ENCODE measurements at regions not wholly inside any gene's neighbourhood (a gene's known extent, or its start where the extent isn't known, plus 50 kb on each side); places are given as distances from the start of the nearest gene placed in this dataset.

GRCh38 chr10:110402077-110402416 lies 95.7 kb upstream of the DUSP5 start:
- DNase-seq (ENCODE audit: insufficient read length, low spot score) (no peak), FAIRE-seq (no peak)
- no peak for TF ChIP-seq POU2F2 (IDR thresholded peaks at IDR 0.05; ENCODE audit: low read depth, low read length)
- TF ChIP-seq POLR2AphosphoS5 (IDR thresholded peaks at IDR 0.05; ENCODE audit: low read depth, low read length) = no peak
- no peak for TF ChIP-seq PAX5 (IDR thresholded peaks at IDR 0.05; ENCODE audit: insufficient read depth, low read length, severe bottlenecking)
- TF ChIP-seq SPI1 (IDR thresholded peaks at IDR 0.05; ENCODE audit: low read depth, low read length) = no peak
- TF ChIP-seq POLR2A (IDR thresholded peaks at IDR 0.05; ENCODE audit: low read depth, low read length) = no peak
- no peak for TF ChIP-seq TAF1 (IDR thresholded peaks at IDR 0.05; ENCODE audit: low read depth, low read length)

DNA sequence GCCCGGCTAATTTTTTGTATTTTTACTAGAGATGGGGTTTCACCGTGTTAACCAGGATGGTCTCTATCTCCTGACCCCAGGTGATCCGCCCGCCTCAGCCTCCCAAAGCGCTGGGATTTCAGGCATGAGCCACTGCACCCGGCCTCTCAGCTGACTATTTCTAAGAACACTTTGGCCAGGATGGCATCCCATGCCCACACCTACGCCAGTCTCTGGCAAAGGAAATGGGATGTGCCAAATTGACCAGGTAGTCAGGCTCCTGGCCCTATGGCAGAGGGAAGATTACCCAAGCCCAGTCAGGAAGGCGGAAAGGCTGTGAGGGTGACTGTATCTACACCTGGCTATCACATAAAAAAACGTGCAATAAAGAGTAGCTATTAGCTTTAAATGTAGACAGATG lies 94.1 kb upstream of the DUSP5 start:
- DNase-seq (ENCODE audit: insufficient read length, low spot score) (no peak), FAIRE-seq (no peak)
- TF ChIP-seq SPI1 (IDR thresholded peaks at IDR 0.05; ENCODE audit: low read depth, low read length) = no peak
- TF ChIP-seq POLR2AphosphoS5 (IDR thresholded peaks at IDR 0.05; ENCODE audit: low read depth, low read length) = no peak
- TF ChIP-seq TAF1 (IDR thresholded peaks at IDR 0.05; ENCODE audit: low read depth, low read length) = no peak
- TF ChIP-seq POU2F2 (IDR thresholded peaks at IDR 0.05; ENCODE audit: low read depth, low read length) = no peak
- TF ChIP-seq PAX5 (IDR thresholded peaks at IDR 0.05; ENCODE audit: insufficient read depth, low read length, severe bottlenecking) = no peak
- no peak for TF ChIP-seq POLR2A (IDR thresholded peaks at IDR 0.05; ENCODE audit: low read depth, low read length)

- DNase-seq (ENCODE audit: insufficient read length, low spot score) (no peak), FAIRE-seq (no peak)
Measured at GRCh38 chr10:110404413-110404812, 93.3 kb upstream of the DUSP5 start.

GRCh38 chr10:110404825-110405224 lies 92.9 kb upstream of the DUSP5 start:
- no peak for FAIRE-seq
- no peak for DNase-seq (ENCODE audit: insufficient read length, low spot score)
- TF ChIP-seq PAX5 (IDR thresholded peaks at IDR 0.05; ENCODE audit: insufficient read depth, low read length, severe bottlenecking) = no peak
- no peak for TF ChIP-seq POLR2AphosphoS5 (IDR thresholded peaks at IDR 0.05; ENCODE audit: low read depth, low read length)
- no peak for TF ChIP-seq SPI1 (IDR thresholded peaks at IDR 0.05; ENCODE audit: low read depth, low read length)
- TF ChIP-seq POU2F2 (IDR thresholded peaks at IDR 0.05; ENCODE audit: low read depth, low read length) = no peak
- TF ChIP-seq POLR2A (IDR thresholded peaks at IDR 0.05; ENCODE audit: low read depth, low read length) = no peak
- TF ChIP-seq TAF1 (IDR thresholded peaks at IDR 0.05; ENCODE audit: low read depth, low read length) = no peak

More at GRCh38 chr10:110404413-110404812, 93.3 kb upstream of the DUSP5 start:
- no peak for TF ChIP-seq POU2F2 (IDR thresholded peaks at IDR 0.05; ENCODE audit: low read depth, low read length)
- no peak for TF ChIP-seq POLR2AphosphoS5 (IDR thresholded peaks at IDR 0.05; ENCODE audit: low read depth, low read length)
- no peak for TF ChIP-seq POLR2A (IDR thresholded peaks at IDR 0.05; ENCODE audit: low read depth, low read length)
- TF ChIP-seq SPI1 (IDR thresholded peaks at IDR 0.05; ENCODE audit: low read depth, low read length) = no peak

DNA sequence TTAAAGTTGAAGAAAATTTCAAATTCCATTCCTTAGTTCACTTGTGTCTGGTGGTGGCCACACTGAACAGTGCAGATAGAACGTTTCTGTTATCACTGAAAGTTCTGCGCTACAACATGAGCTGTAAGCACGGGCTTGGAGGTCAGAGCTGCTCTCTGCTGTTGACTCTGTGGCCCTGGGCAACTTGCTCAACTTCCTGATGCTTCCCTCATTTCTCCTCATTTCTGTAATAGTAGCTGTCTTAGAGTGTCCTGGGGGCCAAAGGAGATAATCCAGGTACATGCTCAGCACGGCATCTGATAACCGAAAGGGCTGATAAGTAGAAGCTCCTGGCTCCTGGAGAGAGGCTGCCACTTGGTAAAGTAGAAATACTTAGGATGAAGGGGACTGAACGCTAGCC lies 92.3 kb upstream of the DUSP5 start:
- DNase-seq (ENCODE audit: insufficient read length, low spot score) (no peak), FAIRE-seq (no peak)
- TF ChIP-seq POU2F2 (IDR thresholded peaks at IDR 0.05; ENCODE audit: low read depth, low read length) (no peak), TAF1 (IDR thresholded peaks at IDR 0.05; ENCODE audit: low read depth, low read length) (no peak), POLR2AphosphoS5 (IDR thresholded peaks at IDR 0.05; ENCODE audit: low read depth, low read length) (no peak), POLR2A (IDR thresholded peaks at IDR 0.05; ENCODE audit: low read depth, low read length) (no peak), SPI1 (IDR thresholded peaks at IDR 0.05; ENCODE audit: low read depth, low read length) (no peak), PAX5 (IDR thresholded peaks at IDR 0.05; ENCODE audit: insufficient read depth, low read length, severe bottlenecking) (no peak)

DNA sequence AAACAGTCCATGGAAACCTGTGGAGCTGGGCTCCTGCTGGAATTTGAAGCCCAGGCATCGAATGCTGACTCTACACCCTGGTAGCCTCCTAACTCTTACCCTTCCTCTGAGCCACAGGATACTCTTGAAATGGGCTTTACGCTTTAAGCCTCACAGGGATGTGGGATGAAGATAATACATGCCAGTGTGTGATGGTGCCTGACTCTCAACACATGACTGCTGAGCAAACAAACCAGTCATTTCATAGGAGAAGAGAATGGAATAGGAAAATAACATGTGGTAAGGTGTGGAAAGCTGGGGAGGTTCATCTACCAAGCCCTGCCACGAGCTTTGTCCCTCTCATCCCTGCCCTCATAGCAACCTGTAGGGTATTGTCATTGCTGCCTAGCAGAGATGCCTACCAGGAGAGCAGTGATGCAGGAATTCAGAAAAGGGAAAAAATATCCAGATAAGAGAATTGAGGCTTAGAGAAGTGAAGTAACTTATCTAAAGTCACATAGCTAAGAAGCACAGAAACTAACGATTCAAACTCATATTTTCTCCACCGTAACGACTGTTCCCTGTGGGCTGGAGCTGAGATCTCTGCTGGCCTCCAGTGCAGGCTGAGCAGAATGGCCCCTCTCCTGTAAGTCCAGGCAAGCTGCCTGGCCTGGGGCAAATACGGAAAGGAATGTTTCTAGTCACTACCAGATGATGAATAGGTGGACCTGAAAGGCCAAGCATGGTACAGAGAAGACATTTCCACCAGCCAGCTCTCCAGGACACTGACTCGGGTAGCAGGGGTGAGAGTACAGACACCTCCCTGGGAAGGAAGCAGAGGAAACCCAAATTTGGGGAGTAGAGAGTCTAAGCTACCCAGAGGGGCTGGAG lies 90.2 kb upstream of the DUSP5 start:
- FAIRE-seq (no peak), DNase-seq (ENCODE audit: insufficient read length, low spot score) (no peak)
- TF ChIP-seq POU2F2 (IDR thresholded peaks at IDR 0.05; ENCODE audit: low read depth, low read length) (no peak), POLR2AphosphoS5 (IDR thresholded peaks at IDR 0.05; ENCODE audit: low read depth, low read length) (no peak), POLR2A (IDR thresholded peaks at IDR 0.05; ENCODE audit: low read depth, low read length) (no peak), SPI1 (IDR thresholded peaks at IDR 0.05; ENCODE audit: low read depth, low read length) (no peak), TAF1 (IDR thresholded peaks at IDR 0.05; ENCODE audit: low read depth, low read length) (no peak), PAX5 (IDR thresholded peaks at IDR 0.05; ENCODE audit: insufficient read depth, low read length, severe bottlenecking) (no peak)

DNA sequence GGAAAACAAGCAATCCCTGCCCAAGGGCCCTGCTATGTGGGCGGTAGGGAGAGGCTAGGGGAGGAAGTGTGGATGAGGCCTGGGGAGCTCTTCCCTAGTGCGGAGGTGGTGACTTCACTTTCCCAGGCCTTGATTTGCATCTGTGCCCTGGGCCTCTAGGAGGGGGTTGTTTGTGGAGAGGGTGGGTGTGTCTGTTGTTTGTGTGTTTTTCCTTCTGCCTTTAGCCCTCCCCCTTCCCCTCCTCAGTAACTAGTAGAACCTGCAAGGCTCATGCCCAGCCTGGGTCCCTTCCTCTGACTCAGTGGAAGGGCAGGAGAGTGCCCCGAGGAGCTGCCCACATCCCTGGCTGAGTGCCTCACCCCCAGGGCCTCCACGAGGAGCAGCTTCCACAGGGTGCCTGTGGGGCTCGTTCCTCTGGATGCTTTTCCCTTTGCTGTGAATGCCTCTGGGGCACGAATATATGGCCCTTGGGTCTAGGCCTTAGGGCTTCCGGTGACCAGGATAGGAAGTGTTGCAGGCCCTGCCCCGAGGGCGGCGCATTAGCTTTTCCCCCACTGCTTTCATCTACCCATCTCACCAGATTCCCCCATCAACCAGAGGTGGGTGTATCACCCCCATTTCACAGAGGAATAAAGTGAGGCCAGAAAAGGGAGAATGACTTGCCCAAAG lies 89.4 kb upstream of the DUSP5 start:
- FAIRE-seq (no peak), DNase-seq (ENCODE audit: insufficient read length, low spot score) (no peak)
- TF ChIP-seq SPI1 (IDR thresholded peaks at IDR 0.05; ENCODE audit: low read depth, low read length) (peak; percentile 33; the same call in 1 of the 2 replicates), PAX5 (IDR thresholded peaks at IDR 0.05; ENCODE audit: insufficient read depth, low read length, severe bottlenecking) (no peak), POU2F2 (IDR thresholded peaks at IDR 0.05; ENCODE audit: low read depth, low read length) (peak; percentile 67; the same call in 1 of the 2 replicates)

- DNase-seq (ENCODE audit: insufficient read length, low spot score) (no peak), FAIRE-seq (no peak)
- TF ChIP-seq SPI1 (IDR thresholded peaks at IDR 0.05; ENCODE audit: low read depth, low read length) = no peak
- TF ChIP-seq POLR2AphosphoS5 (IDR thresholded peaks at IDR 0.05; ENCODE audit: low read depth, low read length) = no peak
- TF ChIP-seq POU2F2 (IDR thresholded peaks at IDR 0.05; ENCODE audit: low read depth, low read length) = no peak
- no peak for TF ChIP-seq PAX5 (IDR thresholded peaks at IDR 0.05; ENCODE audit: insufficient read depth, low read length, severe bottlenecking)
- TF ChIP-seq POLR2A (IDR thresholded peaks at IDR 0.05; ENCODE audit: low read depth, low read length) = no peak
- TF ChIP-seq TAF1 (IDR thresholded peaks at IDR 0.05; ENCODE audit: low read depth, low read length) = no peak
Measured at GRCh38 chr10:110408943-110409342, 88.8 kb upstream of the DUSP5 start.

DNA sequence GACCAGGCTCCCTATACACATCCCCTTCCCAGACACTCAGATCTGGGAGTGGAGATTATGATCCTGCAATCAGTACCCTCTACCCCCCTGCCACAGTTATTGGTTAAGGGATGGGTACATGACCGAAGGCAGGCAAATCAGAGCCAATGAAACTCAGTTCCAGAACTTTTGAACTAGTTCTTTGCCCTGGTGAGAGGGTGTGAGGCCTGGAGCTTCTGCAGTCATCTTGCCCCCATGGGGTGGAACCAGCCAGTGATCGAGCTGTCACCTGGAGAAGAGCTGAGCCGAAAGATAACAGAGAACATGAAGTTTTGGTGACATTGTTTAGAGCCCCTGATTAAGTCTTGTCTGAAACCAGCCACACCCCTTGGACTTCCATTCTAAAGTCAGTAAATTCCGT lies 88.2 kb upstream of the DUSP5 start:
- FAIRE-seq = peak; percentile 63
- TF ChIP-seq POLR2A (IDR thresholded peaks at IDR 0.05; ENCODE audit: low read depth, low read length) = no peak
- no peak for TF ChIP-seq PAX5 (IDR thresholded peaks at IDR 0.05; ENCODE audit: insufficient read depth, low read length, severe bottlenecking)
- no peak for TF ChIP-seq POLR2AphosphoS5 (IDR thresholded peaks at IDR 0.05; ENCODE audit: low read depth, low read length)
- TF ChIP-seq POU2F2 (IDR thresholded peaks at IDR 0.05; ENCODE audit: low read depth, low read length) = no peak
- TF ChIP-seq SPI1 (IDR thresholded peaks at IDR 0.05; ENCODE audit: low read depth, low read length) = no peak
- no peak for TF ChIP-seq TAF1 (IDR thresholded peaks at IDR 0.05; ENCODE audit: low read depth, low read length)
- DNase-seq (ENCODE audit: insufficient read length, low spot score) = no peak

All from GM12891 (cell line).